ENCODE measurements at regions not wholly inside any gene's neighbourhood (a gene's known extent, or its start where the extent isn't known, plus 50 kb on each side); places are given as distances from the start of the nearest gene placed in this dataset.

DNA sequence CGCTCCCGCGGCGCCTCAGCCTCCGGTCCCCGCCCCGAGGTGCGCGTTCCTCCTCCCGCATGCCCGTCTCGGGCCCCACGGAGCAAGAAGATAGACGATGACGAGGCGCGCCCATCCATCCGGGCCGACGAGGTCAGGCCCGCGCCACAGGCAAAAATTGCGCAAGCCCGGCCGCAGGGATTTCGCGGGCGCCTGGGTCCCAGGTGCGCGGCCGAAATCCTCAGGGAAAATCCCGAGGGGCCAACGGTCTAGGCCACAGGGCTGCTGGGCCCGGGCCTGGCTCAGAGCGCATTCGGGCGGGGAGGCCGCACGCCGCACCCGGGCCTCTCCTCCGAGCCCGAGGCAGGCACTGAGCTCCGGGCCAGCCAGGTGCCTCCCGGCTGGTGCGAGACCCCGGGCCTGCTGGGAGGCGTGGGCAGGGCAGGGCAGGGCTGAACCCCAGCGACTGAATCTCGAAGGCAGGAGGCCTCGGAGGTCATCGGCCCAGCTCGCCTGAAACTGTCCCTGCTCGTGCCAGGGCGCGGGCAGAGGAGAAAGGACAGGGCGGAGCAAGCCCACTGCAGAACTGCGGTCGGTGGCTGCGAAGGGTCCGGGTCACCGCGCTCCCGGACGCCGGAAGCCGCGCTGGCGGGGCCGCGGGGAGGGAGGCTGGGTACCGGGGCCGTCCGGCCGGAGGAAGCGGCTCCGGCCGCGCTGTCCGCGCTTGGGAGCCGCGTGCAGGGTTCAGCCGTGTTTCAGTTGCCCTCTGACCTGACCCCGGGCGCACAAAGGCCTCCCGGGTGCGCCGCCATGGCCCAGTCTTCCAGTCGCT lies 66.8 kb downstream of the FOXD1 start:
- Histone ChIP-seq H3K9me3 (ENCODE audit: control insufficient read depth, low read depth, low read length) (peaks cover 9% of the 10 kb centered on the region), H3K9ac (ENCODE audit: low read length) (no peak overlapping the region), H3K27ac (ENCODE audit: low read length) (no peak overlapping the region), H3K4me3 (ENCODE audit: low read length) (no peak overlapping the region), H3K36me3 (ENCODE audit: control insufficient read depth, low read depth, low read length) (no peaks in the 10 kb centered on the region), H3K27me3 (ENCODE audit: control insufficient read depth, insufficient read depth, low read length) (no peaks in the 10 kb centered on the region), H3K4me1 (ENCODE audit: control insufficient read depth, low read depth, low read length) (peaks cover 7% of the 10 kb centered on the region)

DNA sequence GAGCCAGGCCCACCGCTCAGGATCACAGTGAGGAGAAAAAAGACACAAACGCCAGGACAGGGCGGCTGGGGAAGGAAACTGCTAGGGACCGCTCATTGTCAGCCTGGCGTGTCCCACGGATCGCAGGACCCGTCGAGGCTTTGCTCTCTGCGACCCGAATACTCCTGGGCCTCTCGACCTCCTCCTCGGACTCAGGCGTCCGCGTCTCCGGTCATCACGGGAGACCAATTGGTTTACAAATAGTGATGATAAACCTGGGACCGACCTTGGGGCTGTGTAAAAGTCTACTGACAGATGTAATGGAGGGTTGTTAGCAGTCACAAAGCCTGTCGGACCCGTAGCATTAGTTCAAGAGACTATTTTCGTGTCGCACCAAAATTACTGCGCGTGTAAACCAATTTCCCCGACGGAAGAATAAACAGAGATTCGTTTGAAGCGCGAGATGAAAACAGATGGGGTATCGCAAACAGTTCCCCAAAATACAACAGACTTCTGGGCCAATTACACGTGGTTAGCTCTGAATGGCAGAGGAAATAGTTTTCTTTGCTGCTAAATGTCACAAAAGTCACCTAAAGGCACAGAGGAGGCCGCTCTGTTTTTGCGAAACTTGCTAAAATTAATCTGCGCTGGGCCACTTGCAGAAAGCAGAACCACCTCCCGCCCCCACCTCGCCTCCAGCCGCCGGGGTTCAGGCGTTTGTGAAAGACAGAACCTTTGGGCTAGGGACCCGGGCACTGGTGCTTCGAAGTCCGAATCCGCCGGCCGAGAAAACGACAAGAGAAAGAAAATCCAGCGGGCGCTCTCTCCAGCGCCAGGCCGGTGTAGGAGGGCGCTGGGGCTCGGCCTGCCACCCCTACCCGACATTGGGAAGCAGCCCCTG lies 67.6 kb downstream of the FOXD1 start:
- Histone ChIP-seq H3K4me3 (ENCODE audit: low read length) (no peak overlapping the region), H3K27ac (ENCODE audit: low read length) (no peak overlapping the region), H3K9me3 (ENCODE audit: control insufficient read depth, low read depth, low read length) (peaks cover 9% of the 10 kb centered on the region)

DNA sequence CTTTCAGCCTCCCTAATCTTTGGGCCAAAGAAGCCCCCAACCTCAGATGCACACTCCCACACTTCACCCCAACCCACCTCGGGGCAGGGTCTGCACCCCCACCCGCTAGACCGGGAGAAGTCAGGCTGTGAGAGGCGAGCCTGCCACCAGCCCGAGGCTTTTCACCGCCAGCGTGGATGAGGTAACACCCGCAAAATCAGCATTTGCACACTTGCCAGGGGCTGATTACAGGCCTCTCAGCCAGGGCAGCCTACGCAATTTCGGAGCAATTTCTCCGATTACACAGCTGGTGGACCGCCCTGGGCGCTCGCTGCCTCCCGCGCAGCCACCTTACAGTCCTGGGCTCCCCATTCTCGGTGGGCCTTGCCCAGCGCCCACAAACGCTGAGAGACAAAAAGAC lies 68.5 kb downstream of the FOXD1 start:
- Histone ChIP-seq H3K4me3 (ENCODE audit: low read length) (no peak overlapping the region), H3K4me1 (ENCODE audit: control insufficient read depth, low read depth, low read length) (peaks cover 7% of the 10 kb centered on the region), H3K36me3 (ENCODE audit: control insufficient read depth, low read depth, low read length) (no peaks in the 10 kb centered on the region), H3K27me3 (ENCODE audit: control insufficient read depth, insufficient read depth, low read length) (no peaks in the 10 kb centered on the region), H3K27ac (ENCODE audit: low read length) (no peak overlapping the region), H3K9me3 (ENCODE audit: control insufficient read depth, low read depth, low read length) (peaks cover 5% of the 10 kb centered on the region), H3K9ac (ENCODE audit: low read length) (no peak overlapping the region)

More for the DNA sequence above, 67.6 kb downstream of the FOXD1 start:
- Histone ChIP-seq H3K9ac (ENCODE audit: low read length) (no peak overlapping the region), H3K27me3 (ENCODE audit: control insufficient read depth, insufficient read depth, low read length) (no peaks in the 10 kb centered on the region), H3K36me3 (ENCODE audit: control insufficient read depth, low read depth, low read length) (no peaks in the 10 kb centered on the region), H3K4me1 (ENCODE audit: control insufficient read depth, low read depth, low read length) (peaks cover 7% of the 10 kb centered on the region)

DNA sequence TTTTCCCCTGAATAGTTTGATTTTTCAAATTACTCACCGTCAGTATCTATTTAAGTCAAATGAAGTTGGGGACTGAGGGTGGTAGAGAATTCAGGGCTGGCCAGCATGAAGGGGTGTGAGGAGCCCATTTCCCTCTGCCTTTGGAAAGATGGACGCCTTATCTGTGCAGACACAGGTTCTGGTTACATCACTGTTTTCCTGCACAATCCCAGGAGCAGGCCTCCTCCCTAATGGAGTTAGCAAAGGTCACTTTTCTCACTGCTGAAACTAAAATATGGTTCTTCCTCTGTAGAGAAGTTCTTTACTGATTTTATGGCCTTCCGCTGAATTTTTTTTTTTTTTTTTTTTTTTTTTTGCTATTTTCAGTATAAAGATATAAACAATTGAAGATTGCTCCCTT lies 69.1 kb downstream of the FOXD1 start:
- no peaks in the 10 kb centered on the region for H3K27me3 ChIP-seq (ENCODE audit: control insufficient read depth, insufficient read depth, low read length)
- H3K36me3 ChIP-seq (ENCODE audit: control insufficient read depth, low read depth, low read length): no peaks in the 10 kb centered on the region
- no peaks in the 10 kb centered on the region for H3K9me3 ChIP-seq (ENCODE audit: control insufficient read depth, low read depth, low read length)
- peaks cover 7% of the 10 kb centered on the region for H3K4me1 ChIP-seq (ENCODE audit: control insufficient read depth, low read depth, low read length)
- no peak overlapping the region for H3K4me3 ChIP-seq (ENCODE audit: low read length)
- no peak overlapping the region for H3K9ac ChIP-seq (ENCODE audit: low read length)
- no peak overlapping the region for H3K27ac ChIP-seq (ENCODE audit: low read length)

DNA sequence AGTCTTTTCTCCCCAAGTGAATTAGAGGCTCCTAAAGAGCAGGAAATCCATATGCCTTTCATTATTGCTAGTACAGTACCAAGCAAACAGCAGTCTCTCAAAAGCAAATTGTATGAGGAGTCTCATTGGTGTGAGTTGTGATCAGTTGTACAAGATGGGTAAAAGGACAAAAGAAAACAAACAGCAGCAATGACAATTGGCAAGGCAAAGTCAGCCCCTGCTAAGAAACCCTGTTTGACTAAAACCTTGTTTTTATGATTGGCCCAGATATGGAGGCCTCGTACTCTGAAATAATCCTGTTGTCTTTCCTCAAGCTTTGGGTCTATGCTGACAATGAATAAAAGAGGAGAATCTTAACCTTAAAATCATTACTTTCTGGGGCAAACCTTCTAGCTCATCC lies 69.8 kb downstream of the FOXD1 start:
- Histone ChIP-seq H3K9ac (ENCODE audit: low read length) (no peak overlapping the region), H3K36me3 (ENCODE audit: control insufficient read depth, low read depth, low read length) (no peaks in the 10 kb centered on the region), H3K4me1 (ENCODE audit: control insufficient read depth, low read depth, low read length) (peaks cover 7% of the 10 kb centered on the region), H3K9me3 (ENCODE audit: control insufficient read depth, low read depth, low read length) (no peaks in the 10 kb centered on the region), H3K27me3 (ENCODE audit: control insufficient read depth, insufficient read depth, low read length) (no peaks in the 10 kb centered on the region), H3K27ac (ENCODE audit: low read length) (no peak overlapping the region), H3K4me3 (ENCODE audit: low read length) (no peak overlapping the region)

DNA sequence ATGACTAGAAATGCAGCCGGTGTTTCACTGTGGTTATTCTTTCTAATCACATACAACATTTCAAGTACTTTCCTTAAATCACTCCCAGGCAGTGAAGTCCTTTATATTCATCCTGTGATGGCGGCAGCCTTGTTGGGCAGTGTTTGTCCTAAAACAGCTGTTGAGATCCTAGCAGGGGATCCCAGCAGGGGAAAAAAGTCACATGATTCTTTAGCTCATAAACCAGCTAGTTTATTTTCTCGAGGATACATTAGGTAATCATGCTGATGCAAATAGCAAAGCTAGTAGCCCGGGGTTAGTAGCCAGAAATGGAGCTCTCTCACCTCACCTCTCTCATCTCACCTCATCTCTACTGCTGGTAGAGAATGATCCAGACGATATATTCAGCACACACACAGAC lies 70.5 kb downstream of the FOXD1 start:
- Histone ChIP-seq H3K9ac (ENCODE audit: low read length) (no peak overlapping the region), H3K36me3 (ENCODE audit: control insufficient read depth, low read depth, low read length) (no peaks in the 10 kb centered on the region), H3K27ac (ENCODE audit: low read length) (no peak overlapping the region), H3K4me3 (ENCODE audit: low read length) (no peak overlapping the region), H3K4me1 (ENCODE audit: control insufficient read depth, low read depth, low read length) (peaks cover 7% of the 10 kb centered on the region), H3K9me3 (ENCODE audit: control insufficient read depth, low read depth, low read length) (no peaks in the 10 kb centered on the region), H3K27me3 (ENCODE audit: control insufficient read depth, insufficient read depth, low read length) (no peaks in the 10 kb centered on the region)

DNA sequence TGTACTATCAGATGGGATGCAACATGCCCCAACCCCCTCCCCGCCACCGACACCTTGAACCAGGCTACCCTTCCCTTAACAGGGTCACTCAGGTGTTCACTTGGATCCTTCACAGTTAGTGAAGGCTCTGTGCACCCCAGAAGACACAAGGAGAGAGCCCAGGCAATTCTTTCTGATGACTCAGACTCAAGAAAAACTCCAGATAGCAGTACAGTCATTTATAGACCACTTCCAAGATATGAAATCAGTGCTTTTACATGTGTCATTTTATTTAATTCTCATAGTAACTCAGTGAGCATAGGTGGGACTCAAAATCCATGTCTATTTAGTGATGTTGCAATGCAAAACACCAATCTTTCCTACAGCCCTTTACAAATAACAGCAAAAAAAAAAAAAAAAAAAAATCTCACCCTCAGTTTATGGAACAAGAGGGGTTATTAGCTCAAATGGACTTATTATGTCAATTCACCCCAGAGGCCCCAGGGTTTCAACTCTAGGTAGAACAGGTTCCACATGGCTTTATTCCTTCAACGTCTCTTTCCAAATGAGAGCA lies 71.9 kb downstream of the FOXD1 start:
- H3K36me3 ChIP-seq (ENCODE audit: control insufficient read depth, low read depth, low read length): no peaks in the 10 kb centered on the region
- no peaks in the 10 kb centered on the region for H3K27me3 ChIP-seq (ENCODE audit: control insufficient read depth, insufficient read depth, low read length)
- H3K27ac ChIP-seq (ENCODE audit: low read length): no peak overlapping the region
- peaks cover 7% of the 10 kb centered on the region for H3K4me1 ChIP-seq (ENCODE audit: control insufficient read depth, low read depth, low read length)
- no peak overlapping the region for H3K4me3 ChIP-seq (ENCODE audit: low read length)
- H3K9ac ChIP-seq (ENCODE audit: low read length): no peak overlapping the region
- no peaks in the 10 kb centered on the region for H3K9me3 ChIP-seq (ENCODE audit: control insufficient read depth, low read depth, low read length)

DNA sequence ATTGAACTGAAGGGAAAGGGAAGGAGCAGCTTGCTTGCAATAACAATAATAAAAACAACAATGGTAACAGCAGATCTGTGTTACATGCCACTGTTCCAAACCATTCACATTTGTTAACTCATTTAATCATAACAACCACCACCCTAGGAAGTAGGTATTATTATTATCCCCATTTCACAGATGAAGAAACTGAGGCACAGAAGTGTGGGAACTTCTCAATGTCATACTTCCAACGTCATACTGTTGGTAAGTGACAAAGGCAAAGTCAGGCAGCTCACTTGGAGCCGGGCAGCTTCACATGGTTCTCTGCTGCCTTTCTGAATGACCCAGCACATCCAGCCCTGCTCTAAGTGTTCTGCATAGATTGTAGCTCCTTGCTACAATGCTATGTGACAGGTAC lies 72.6 kb downstream of the FOXD1 start:
- H3K4me1 ChIP-seq (ENCODE audit: control insufficient read depth, low read depth, low read length): peaks cover 7% of the 10 kb centered on the region
- no peak overlapping the region for H3K9ac ChIP-seq (ENCODE audit: low read length)
- H3K27ac ChIP-seq (ENCODE audit: low read length): no peak overlapping the region
- no peaks in the 10 kb centered on the region for H3K9me3 ChIP-seq (ENCODE audit: control insufficient read depth, low read depth, low read length)
- no peaks in the 10 kb centered on the region for H3K27me3 ChIP-seq (ENCODE audit: control insufficient read depth, insufficient read depth, low read length)
- H3K4me3 ChIP-seq (ENCODE audit: low read length): no peak overlapping the region
- no peaks in the 10 kb centered on the region for H3K36me3 ChIP-seq (ENCODE audit: control insufficient read depth, low read depth, low read length)

DNA sequence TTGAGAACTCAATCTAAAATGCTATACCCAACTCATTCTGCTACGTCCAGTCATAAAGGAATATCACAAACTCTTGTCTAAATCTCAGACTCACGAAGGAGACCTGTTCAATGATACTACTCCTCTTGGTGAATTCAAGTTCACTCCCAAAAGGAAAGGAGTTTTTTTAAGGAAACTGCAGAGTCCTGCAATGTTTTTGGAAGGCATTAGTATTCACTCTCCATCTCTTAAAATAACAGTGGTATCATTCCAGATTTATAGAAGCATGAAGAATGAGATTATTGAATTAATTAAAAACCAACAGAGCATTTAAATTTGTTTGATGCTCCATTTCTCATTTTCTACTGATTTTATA lies 73.4 kb downstream of the FOXD1 start:
- H3K27me3 ChIP-seq (ENCODE audit: control insufficient read depth, insufficient read depth, low read length): no peaks in the 10 kb centered on the region
- no peak overlapping the region for H3K27ac ChIP-seq (ENCODE audit: low read length)
- H3K9ac ChIP-seq (ENCODE audit: low read length): no peak overlapping the region
- H3K9me3 ChIP-seq (ENCODE audit: control insufficient read depth, low read depth, low read length): no peaks in the 10 kb centered on the region
- H3K4me1 ChIP-seq (ENCODE audit: control insufficient read depth, low read depth, low read length): peaks cover 7% of the 10 kb centered on the region
- H3K36me3 ChIP-seq (ENCODE audit: control insufficient read depth, low read depth, low read length): no peaks in the 10 kb centered on the region
- no peak overlapping the region for H3K4me3 ChIP-seq (ENCODE audit: low read length)

DNA sequence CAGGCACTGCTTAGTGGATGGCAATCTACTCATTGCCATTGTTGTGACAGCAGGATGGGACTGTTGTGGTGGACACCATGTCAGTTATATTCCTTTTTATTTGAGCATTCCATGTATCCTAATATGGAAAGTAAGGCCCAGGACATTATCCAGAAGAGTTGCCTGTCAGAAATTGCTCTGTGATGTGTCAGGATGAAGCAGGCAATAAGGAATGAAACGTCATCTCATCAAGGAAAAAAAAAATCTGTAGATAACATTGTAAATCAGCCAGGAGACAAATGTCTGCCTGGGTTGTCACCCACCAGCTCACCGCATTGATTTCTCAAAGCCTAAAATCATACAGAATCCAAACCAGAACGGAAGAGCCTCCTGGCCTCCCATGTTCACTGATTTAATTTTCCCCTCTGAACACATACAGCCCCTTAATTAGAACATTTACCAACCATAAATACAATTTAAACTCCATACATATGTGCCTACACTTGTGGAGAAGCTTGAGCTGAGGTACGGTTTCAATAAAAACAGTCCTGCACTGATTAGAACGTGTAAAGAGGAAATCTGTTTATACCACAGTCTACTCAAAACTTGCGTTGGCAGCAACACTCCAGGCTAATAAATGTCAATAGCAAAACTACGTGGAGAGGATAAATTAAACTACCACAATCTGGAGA lies 73.9 kb downstream of the FOXD1 start:
- Histone ChIP-seq H3K27ac (ENCODE audit: low read length) (no peak overlapping the region), H3K27me3 (ENCODE audit: control insufficient read depth, insufficient read depth, low read length) (no peaks in the 10 kb centered on the region), H3K4me1 (ENCODE audit: control insufficient read depth, low read depth, low read length) (peaks cover 7% of the 10 kb centered on the region), H3K36me3 (ENCODE audit: control insufficient read depth, low read depth, low read length) (no peaks in the 10 kb centered on the region), H3K4me3 (ENCODE audit: low read length) (no peak overlapping the region), H3K9me3 (ENCODE audit: control insufficient read depth, low read depth, low read length) (no peaks in the 10 kb centered on the region), H3K9ac (ENCODE audit: low read length) (no peak overlapping the region)

DNA sequence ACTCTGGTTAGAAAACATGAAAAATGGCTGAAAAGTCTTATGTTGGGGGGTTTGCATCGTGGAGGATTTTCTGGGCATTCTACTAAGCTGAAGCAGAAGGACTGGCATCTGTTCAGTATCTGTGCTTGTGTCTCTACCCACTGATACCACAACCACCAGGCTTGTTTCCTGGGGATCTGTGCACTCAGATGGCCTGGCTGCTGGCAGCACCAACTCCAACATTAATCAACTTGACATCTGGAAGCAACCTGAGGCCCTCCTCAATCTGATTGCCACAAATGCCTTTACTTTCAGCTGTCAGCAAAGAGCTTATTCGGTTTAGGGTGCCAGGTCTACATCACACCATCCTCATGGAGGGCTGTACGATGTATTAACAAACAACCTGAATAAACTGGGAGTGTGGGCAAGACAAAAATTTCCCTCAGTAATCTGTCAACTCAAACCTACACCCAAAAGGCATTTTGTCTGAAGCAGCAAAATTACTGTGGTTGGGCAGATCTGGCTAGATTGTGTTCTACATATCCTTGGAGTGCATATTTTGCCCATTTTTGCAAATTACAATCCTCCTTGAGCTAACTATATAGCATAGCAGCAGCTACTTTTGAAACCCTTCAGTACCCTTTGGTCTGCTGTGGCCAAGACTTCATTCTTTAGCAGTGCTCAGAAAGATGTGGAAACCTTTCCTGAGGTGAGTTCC lies 74.6 kb downstream of the FOXD1 start:
- H3K9me3 ChIP-seq (ENCODE audit: control insufficient read depth, low read depth, low read length): no peaks in the 10 kb centered on the region
- H3K36me3 ChIP-seq (ENCODE audit: control insufficient read depth, low read depth, low read length): no peaks in the 10 kb centered on the region
- H3K27me3 ChIP-seq (ENCODE audit: control insufficient read depth, insufficient read depth, low read length): no peaks in the 10 kb centered on the region
- no peak overlapping the region for H3K4me3 ChIP-seq (ENCODE audit: low read length)
- H3K9ac ChIP-seq (ENCODE audit: low read length): no peak overlapping the region
- peaks cover 7% of the 10 kb centered on the region for H3K4me1 ChIP-seq (ENCODE audit: control insufficient read depth, low read depth, low read length)
- no peak overlapping the region for H3K27ac ChIP-seq (ENCODE audit: low read length)
